Gastroesophageal sphincter (tissue), 4 donors: ENCODE measurements at regions not wholly inside any gene's neighbourhood (a gene's known extent, or its start where the extent isn't known, plus 50 kb on each side); places are given as distances from the start of the nearest gene placed in this dataset.

ENCODE experiments used
- ATAC-seq: fragments of 150-250 bp; one replicate; pipeline ENCODE4 v1.9.1; 2016; ENCODE audit warnings: mild to moderate bottlenecking, moderate library complexity
- H3K27ac ChIP-seq, 4 donors: fragments of 200-600 bp; sonication (generic) in 3 of 4; 1 replicate in 3 of 4; 2 replicates in 1 of 4; pipeline ENCODE4 v1.5.1; 2016 to 2019
- H3K27me3 ChIP-seq: fragments of 200-600 bp; sonication (generic); one replicate; pipeline ENCODE4 v1.5.1; 2019
- H3K36me3 ChIP-seq, 2 donors: fragments of 200-600 bp; sonication (generic); one replicate each; pipeline ENCODE4 v1.5.1; 2019; ENCODE audit warnings: control low read depth in 1 of 2
- H3K4me1 ChIP-seq, 3 donors: fragments of 200-600 bp; sonication (generic); 1 replicate in 2 of 3; 2 replicates in 1 of 3; pipeline ENCODE4 v1.5.1; 2016 to 2019; ENCODE audit warnings: control low read depth in 2 of 3
- H3K4me3 ChIP-seq, 2 donors: fragments of 200-600 bp; sonication (generic); one replicate each; pipeline ENCODE4 v1.5.1; 2019; ENCODE audit warnings: mild to moderate bottlenecking in 1 of 2, moderate library complexity in 1 of 2
- H3K9me3 ChIP-seq, 3 donors: fragments of 200-600 bp; sonication (generic); one replicate each; pipeline ENCODE4 v1.5.1; 2017 to 2019; ENCODE audit warnings: control low read depth in 2 of 3
- EP300 ChIP-seq: sonication (generic); formaldehyde crosslinking; IDR thresholded peaks from one replicate; pipeline ENCODE4 v1.6.1; 2017; ENCODE audit warnings: antibody characterized with exemption, mild to moderate bottlenecking
- POLR2A ChIP-seq, 2 donors: fragments of 450-650 bp; IDR thresholded peaks; one replicate each; pipeline ENCODE4 v1.6.1; 2017; ENCODE audit warnings: antibody characterized with exemption in 2 of 2, mild to moderate bottlenecking in 2 of 2, moderate library complexity in 1 of 2
- POLR2AphosphoS5 ChIP-seq: sonication (generic); formaldehyde crosslinking; IDR thresholded peaks from one replicate; pipeline ENCODE4 v1.6.1; 2017; ENCODE audit warnings: antibody characterized with exemption
- WGBS, 2 donors: methylation state at CpG; one replicate each; pipeline ENCODE4 v1.1.5; 2018; ENCODE audit warnings: low coverage in 1 of 2; 5-methylcytosine and 5-hydroxymethylcytosine counted together
- TF ChIP-seq, protein P1 (sequence below), 4 experiments: fragments of 200-600 bp in 2 of 4; fragments of 450-650 bp in 2 of 4; sonication (generic) in 1 of 4; IDR thresholded peaks; one replicate each; pipeline ENCODE4 v1.5.1; 2017 to 2019; ENCODE audit warnings: antibody characterized with exemption in 4 of 4, mild to moderate bottlenecking in 2 of 4, moderate library complexity in 2 of 4

DNA sequence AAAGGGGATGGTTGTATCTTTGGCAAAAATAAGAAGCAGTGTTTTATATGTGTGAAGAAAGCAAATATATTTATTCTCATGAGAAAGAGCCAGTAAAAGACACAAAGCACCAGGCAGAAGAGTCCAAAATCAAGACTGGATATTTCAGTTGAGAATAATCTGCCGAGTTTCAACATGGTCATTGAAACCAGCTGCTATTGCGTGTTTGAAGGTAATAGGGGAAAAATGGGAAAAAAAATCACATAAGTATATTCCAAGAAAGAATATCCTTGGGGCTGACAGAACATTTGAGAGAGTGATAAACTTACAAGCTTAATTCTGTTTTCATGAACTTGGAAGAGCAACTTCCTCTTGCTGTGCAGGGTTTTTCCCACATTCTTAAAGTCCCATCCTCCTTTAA lies 79.9 kb downstream of the ISOC1 start:
- no peaks in the 10 kb centered on the region for H3K27me3 ChIP-seq
- H3K4me3 ChIP-seq, result no peak overlapping the region
- H3K9me3 ChIP-seq, result no peaks in the 10 kb centered on the region
- no peak for ATAC-seq
- TF ChIP-seq EP300 (no peak), POLR2A (IDR thresholded peaks at IDR 0.05) (no peak), POLR2AphosphoS5 (no peak)
- TF ChIP-seq, protein P1, sequence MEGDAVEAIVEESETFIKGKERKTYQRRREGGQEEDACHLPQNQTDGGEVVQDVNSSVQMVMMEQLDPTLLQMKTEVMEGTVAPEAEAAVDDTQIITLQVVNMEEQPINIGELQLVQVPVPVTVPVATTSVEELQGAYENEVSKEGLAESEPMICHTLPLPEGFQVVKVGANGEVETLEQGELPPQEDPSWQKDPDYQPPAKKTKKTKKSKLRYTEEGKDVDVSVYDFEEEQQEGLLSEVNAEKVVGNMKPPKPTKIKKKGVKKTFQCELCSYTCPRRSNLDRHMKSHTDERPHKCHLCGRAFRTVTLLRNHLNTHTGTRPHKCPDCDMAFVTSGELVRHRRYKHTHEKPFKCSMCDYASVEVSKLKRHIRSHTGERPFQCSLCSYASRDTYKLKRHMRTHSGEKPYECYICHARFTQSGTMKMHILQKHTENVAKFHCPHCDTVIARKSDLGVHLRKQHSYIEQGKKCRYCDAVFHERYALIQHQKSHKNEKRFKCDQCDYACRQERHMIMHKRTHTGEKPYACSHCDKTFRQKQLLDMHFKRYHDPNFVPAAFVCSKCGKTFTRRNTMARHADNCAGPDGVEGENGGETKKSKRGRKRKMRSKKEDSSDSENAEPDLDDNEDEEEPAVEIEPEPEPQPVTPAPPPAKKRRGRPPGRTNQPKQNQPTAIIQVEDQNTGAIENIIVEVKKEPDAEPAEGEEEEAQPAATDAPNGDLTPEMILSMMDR (IDR thresholded peaks at IDR 0.05), result no peak
- no peaks in the 10 kb centered on the region for H3K36me3 ChIP-seq
- H3K4me1 ChIP-seq, result peaks cover 0 to 9% (median 0%) of the 10 kb centered on the region in 3 donors
- WGBS, 2 donors, result 55 to 72% methylated on average over 2 of the region's 2 CpGs
- no peak overlapping the region for H3K27ac ChIP-seq

DNA sequence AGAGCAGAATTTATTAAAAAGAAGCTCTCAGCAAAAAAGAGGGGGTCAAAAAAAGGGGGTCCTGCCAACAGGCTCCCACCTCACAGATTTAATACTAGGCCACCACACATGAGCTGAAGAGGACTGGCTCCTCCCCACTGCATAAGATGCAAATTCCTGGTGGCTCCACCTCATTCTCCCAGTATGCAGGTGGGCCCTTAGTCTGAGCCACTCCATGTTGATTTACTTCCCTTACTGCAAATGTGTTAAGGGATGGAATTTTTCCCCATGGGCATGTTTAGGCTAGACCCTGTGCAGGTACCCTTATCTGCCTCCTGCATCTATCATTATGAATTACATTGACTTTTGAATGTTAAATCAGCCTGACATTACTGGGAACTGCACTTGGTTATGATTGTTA lies 82.9 kb downstream of the ISOC1 start:
- TF ChIP-seq, protein P1 (IDR thresholded peaks at IDR 0.05), result no peak
- TF ChIP-seq EP300 (no peak), POLR2A (IDR thresholded peaks at IDR 0.05) (no peak), POLR2AphosphoS5 (no peak)
- Histone ChIP-seq H3K27me3 (no peaks in the 10 kb centered on the region), H3K36me3 (no peaks in the 10 kb centered on the region), H3K9me3 (peaks cover 0 to 7% (median 0%) of the 10 kb centered on the region in 3 donors), H3K4me3 (no peak overlapping the region), H3K27ac (no peak overlapping the region), H3K4me1 (peaks cover 0 to 7% (median 0%) of the 10 kb centered on the region in 3 donors)
- no peak for ATAC-seq

DNA sequence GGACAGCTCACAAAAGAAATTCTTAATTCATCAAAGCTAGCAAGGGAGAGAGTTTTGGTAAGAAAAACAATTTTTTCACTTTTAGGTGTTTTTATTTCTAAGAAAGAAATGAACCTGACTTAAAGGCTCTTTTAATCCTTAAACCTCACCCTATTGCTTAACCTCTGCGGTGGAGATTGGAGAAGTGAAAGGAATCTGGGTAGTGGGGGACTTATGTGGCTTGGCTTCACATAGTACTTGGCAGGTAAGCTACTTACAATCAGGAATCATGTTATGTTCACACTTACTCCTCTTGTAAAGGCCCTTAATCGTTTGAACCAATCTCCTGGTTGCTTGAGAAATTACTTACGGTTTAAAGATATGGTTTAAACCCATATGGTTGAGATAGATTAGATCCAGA lies 104.8 kb downstream of the ISOC1 start:
- no peak overlapping the region for H3K4me3 ChIP-seq
- no peaks in the 10 kb centered on the region for H3K4me1 ChIP-seq
- TF ChIP-seq, protein P1 (IDR thresholded peaks at IDR 0.05), result no peak
- TF ChIP-seq POLR2AphosphoS5, result no peak
- no peak for TF ChIP-seq EP300
- no peak for TF ChIP-seq POLR2A (IDR thresholded peaks at IDR 0.05)
- H3K27me3 ChIP-seq, result no peaks in the 10 kb centered on the region
- no peaks in the 10 kb centered on the region for H3K36me3 ChIP-seq
- H3K27ac ChIP-seq, result no peak overlapping the region
- WGBS, 2 donors, result 69 to 89% methylated on average over 3 of the region's 3 CpGs
- ATAC-seq, result no peak
- H3K9me3 ChIP-seq, result peaks cover 0 to 4% (median 0%) of the 10 kb centered on the region in 3 donors

DNA sequence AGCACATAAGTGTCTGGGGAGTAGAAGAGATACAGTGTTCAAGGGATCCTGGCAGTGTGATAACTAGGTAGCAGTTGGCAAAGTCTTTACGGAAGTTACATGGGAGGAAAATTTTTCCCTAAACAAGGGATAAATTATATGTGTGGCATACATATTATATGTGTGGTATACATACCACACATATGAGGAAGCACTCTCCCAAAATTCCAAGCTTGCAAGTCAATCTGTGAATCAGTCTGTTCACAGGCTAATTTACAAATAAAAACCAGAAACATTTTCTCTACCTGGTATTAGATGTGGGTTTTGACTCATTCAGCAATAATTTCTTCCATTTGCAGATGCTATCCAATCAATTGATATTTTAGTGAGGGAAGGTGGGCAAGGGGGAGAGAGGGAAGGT lies 110.0 kb downstream of the ISOC1 start:
- ATAC-seq, result no peak
- no peaks in the 10 kb centered on the region for H3K27me3 ChIP-seq
- no peaks in the 10 kb centered on the region for H3K4me1 ChIP-seq
- TF ChIP-seq POLR2AphosphoS5 (no peak), EP300 (no peak), POLR2A (IDR thresholded peaks at IDR 0.05) (no peak)
- TF ChIP-seq, protein P1 (IDR thresholded peaks at IDR 0.05), result no peak
- no peaks in the 10 kb centered on the region for H3K36me3 ChIP-seq
- no peak overlapping the region for H3K4me3 ChIP-seq
- no peak overlapping the region for H3K27ac ChIP-seq
- H3K9me3 ChIP-seq, result no peaks in the 10 kb centered on the region
- 82 to 83% methylated on average over 1 of the region's 1 CpG for WGBS, 2 donors

DNA sequence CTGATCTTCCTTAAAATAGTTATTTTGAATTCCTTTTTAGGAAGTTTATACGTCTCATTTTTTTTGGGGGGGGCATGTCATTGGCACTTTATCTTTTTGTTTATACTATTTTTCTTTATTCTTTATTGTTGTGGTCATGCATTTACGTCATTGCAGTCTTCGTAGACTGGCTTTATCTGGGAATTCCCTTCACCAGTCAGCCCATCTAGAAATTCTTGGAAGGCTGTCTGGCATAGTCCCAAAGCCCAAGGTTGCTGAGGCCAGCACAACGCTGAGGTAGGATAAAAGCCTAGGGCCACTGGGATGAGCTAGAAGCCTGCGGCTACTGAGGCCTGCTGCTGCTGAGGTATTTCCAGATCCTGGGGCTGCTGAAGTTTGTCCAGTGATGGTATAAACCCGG lies 121.5 kb downstream of the ISOC1 start:
- H3K27ac ChIP-seq, result no peak overlapping the region
- H3K4me3 ChIP-seq, result no peak overlapping the region
- H3K4me1 ChIP-seq, result no peaks in the 10 kb centered on the region
- no peak for TF ChIP-seq POLR2A (IDR thresholded peaks at IDR 0.05)
- no peaks in the 10 kb centered on the region for H3K36me3 ChIP-seq
- no peaks in the 10 kb centered on the region for H3K27me3 ChIP-seq
- peaks cover 0 to 47% (median 4%) of the 10 kb centered on the region in 3 donors for H3K9me3 ChIP-seq
- no peak for ATAC-seq
- WGBS, 2 donors, result 73 to 92% methylated on average over 2 of the region's 6 CpGs

DNA sequence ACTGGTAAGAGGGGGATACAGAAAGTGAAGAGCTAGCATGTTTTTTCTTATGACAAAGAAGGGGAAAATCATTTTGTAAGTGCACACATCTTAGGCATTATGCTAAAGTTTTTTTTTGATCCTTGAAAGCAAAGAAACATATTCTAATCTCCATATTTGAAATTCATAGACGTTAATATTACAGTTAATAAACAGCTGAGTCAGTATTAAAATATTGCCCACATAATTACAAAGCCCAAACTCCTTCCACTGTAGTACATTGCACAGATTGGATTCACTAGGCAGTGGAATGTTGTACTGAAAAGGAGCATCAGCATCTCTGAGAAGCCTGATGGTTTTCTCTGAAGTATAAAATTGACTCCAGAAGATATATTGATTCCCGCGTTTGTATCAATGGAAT lies 122.6 kb downstream of the ISOC1 start:
- TF ChIP-seq, protein P1 (IDR thresholded peaks at IDR 0.05), result no peak
- TF ChIP-seq POLR2AphosphoS5 (no peak), EP300 (no peak), POLR2A (IDR thresholded peaks at IDR 0.05) (no peak)
- H3K9me3 ChIP-seq, result peaks cover 0 to 36% (median 4%) of the 10 kb centered on the region in 3 donors
- no peaks in the 10 kb centered on the region for H3K36me3 ChIP-seq
- H3K27ac ChIP-seq, result no peak overlapping the region
- no peak for ATAC-seq
- no peaks in the 10 kb centered on the region for H3K27me3 ChIP-seq
- no peaks in the 10 kb centered on the region for H3K4me1 ChIP-seq
- no peak overlapping the region for H3K4me3 ChIP-seq
- WGBS, 2 donors, result 91 to 94% methylated on average over 3 of the region's 3 CpGs
